NCI-H1694 treated with DMSO at 0.1 percent for 48 hours (cell line): ENCODE measurements at regions not wholly inside any gene's neighbourhood (a gene's known extent, or its start where the extent isn't known, plus 50 kb on each side); places are given as distances from the start of the nearest gene placed in this dataset.
"Not testable (repeated sequence)": the region's sequence is repeated elsewhere in the genome, so short reads cannot be mapped to it uniquely, and the experiment has no call there.

ENCODE experiments used
- DNase-seq: peaks from one replicate; lab custom pipeline; 2025; lab: John Stamatoyannopoulos, UW

DNA sequence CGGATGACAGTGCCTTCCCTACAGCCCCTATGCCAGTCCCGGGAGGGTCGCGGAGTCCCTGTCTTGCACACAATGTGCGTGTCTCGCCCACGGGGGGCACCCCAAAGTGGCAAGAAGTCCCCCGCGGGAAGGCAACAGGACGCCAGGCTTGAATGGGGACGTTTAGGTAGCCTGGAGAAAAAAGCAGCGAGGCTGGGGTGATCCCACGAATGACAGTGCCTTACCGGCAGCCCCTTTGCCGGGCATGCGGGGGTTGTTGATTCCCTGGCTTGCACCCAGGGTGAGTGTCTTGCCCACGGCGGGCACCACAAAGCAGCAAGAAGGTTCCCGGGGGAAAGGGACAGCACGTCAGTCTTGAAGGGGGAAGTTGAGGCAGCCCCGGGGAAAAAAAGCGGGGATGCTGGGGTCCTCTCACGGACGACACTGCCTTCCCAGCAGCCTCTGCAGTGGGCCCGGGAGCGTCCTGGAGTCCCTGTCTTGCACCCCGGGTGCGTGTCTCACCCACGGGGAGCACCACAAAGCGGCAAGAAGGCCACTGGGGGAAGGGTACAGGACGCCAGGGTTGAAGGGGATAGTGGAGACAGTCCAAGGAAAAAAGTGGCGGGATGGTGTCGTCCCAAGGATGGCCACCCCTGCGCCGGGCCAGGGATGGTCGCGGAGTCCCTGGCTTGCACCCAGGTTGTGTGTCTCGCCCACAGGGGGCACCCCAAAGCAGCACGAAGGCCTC is 156.8 kb upstream of the ALG10B start:
- DNase-seq = no peak

DNA sequence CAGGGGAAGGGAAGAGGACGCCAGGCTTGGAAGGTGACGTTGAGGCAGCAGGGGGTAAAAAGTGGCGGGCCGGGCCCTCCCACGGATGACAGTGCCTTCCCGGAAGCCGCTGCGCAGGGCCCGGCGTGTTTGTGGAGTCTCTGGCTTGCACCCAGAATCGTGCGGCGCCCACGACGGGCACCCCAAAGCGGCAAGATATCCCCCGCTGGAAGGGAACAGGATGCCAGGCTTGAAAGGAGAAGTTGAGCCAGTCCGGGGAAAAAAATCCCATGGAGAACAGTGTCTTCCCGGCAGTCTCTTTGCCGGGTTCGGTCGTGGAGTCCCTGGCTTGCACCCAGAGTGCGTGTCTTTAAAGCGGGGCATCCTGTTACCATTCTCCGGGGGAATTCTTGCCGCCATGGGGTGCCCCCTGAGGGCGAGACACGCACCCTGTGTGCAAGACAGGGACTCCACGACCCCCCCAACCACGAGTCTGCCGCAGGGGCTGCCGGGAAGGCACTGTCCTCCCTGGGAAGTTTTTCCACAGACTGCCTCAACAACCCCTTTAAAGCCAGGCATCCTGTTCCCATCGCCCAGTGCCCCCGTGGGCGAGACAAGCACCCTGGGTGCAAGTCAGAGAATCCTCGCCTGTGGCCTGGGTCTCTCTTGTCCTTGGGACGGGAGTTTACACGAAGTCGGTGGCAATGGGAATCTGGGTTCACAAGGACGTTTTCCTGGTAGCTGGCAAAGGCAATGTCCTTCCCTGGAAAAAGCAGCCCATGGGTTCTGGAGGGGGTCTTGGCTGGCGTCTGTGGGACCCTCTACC is 156.1 kb upstream of the ALG10B start:
- DNase-seq = no peak

DNA sequence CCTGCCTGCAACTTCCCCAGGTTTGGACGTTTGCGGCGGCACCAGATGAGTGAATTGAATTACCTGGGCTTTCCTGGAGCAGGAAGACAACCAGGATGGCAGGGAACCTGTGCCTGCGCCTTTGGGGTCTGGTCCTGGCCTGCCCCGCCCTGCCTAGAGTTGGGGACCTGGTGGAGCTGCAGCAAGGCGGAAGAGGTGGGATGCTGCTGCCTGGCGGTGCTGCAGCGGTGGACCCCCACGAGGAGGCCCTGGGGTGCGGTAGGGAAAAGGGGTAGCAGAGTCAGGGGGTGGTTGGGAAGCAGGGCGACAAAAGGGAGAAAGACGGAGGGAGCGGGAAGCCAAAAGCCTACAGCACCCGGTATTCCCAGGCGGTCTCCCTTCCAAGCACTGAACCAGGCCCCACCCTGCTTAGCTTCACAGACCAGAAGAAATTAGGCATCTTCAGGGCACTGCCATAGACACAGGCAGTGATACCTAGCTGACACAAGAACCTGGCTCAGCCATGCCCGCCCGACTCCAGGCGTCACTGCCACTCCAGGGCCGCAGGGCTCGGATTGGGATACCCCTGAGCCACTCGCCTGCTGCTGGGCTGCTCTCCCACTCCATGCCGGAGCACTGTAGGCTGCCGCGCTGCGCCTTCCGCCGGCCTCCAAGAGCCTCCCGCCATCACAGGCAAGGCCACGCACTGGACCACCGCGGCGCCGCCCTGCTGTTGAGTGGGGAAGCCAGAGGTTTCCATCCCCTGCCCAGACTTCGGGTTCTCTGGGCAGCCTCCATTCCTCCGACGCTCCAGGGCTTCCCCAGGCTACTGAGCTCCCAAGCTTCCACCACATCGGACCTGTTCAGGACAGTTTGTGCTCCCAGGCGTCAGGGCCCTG is 155.2 kb upstream of the ALG10B start:
- no peak for DNase-seq

DNA sequence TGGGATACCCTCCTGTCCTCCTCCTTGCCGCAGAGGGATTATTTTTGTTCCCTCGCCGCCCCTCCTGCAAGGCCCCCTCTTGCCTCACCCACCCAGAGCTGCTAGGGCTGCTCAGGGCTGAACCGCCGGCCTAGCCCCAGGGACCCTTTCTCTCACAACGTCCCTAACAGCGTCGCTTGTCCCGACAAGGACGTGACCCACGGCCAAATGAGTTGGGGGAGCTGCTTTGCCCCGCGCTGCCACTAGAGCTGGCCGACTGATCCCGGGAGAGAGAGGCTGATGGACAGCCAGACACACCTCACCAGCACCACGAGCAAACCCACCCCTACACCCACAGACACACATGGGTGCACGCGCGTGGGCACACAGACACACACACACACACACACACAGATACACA is 154.6 kb upstream of the ALG10B start:
- no peak for DNase-seq

DNA sequence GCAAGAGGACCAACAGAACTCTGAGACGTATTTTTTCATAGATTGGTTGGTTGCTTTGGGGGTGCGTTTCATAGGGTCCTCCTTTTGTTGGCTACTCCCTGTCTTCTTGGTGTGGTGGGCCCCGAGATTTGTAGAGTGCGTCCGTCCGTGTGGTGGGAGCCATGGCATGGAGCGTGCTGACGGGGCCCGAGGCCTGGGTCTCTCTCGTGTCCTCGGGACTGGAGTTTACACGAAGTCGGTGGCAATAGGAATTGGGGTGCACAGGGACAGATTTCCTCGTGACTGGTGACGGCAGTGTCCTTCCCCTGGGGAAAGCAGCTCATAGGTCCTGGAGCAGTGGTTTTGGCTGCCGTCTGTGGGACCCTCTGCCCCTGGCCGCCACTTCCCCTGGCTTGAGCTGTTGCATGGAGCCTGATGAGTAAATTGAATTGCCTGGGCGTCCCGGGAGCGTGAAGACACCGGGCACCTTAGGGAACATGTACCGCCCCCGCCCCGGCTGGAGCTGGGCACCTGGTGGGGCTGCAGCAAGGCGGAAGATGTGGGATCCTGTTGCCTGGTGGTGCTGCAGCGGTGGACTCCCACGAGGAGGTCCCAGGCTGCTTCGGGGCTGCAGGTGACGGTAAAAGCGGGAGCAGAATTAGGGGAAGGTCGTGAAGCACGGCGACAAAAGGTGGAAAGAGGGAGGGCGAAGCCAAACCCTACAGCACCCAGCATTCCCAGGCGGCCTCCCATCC is 153.7 kb upstream of the ALG10B start:
- no peak for DNase-seq

DNA sequence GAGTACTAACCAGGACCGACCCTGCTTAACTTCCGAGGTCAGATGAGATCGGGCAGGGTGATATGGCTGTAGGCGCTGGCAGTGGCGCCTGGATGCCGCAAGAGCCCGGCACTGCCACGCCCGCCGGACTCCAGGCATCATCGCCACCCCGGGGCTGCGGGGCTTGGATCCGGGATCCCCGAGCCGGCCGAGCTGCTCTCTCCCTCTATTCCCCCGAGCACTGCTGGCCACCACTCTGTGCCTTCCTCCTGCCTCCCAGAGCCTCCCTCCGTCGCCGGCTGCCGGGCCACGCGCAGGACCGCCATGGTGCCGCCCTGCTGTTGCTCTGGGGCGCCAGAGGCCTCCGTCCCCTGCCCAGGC is 153.2 kb upstream of the ALG10B start:
- no peak for DNase-seq

DNA sequence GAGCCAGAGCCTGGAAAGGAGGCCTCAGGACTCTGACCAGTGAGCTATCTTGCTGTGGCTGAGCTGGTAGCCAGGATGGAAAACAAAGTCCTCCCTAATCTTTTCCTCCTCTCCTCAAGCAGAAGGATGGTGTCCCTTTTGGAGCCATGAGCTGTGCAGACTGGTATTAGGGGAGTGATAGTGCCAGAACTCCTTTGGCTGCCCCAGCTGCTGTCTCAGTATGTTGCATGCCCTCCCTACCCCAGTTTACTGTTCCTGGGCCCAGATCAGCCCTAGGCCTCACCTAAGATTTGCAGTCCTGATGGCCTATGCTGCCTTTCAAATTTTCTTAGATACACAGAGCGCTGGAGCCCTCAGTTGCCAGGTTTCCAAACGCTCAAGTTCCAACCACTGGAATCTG is 150.3 kb upstream of the ALG10B start:
- DNase-seq = no peak

DNA sequence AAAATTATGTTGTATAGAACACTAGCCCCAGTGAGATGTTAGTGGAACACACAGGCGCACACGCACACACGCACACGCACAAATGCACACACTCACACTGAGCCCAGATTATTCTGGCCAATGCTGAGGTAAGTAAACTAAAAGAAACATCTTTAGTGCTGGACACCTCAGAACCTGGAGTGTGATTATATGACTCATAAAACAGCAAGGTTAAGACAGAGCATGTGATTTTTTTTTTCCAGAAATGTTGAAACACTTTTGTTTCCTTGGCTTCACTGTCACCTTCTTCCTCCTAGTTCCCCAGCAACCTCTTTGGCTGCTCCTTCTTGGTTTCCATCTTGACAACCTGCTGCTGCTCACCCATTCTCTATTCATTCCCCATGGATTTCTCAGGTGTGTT is 141.0 kb upstream of the ALG10B start:
- DNase-seq = no peak

DNA sequence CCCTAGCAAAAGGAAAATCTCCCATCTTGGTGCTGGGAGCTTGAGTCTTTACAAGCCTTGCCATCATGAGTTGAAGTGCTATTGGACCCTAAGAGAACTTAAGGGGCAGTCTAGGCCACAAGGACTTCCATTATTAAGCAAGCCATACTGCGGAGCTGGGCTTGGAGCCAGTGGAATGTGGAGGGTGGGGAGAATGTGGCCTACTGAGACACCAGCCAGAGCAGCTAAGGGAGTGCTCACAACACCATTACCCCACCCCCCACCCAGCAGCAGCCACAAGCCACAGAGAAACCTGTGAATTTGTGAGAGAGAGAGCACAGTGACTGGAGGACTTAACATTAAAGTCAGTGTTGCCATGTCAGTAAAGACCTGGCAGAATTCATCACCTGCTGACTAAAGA is 133.0 kb upstream of the ALG10B start:
- DNase-seq = not testable (repeated sequence)

DNA sequence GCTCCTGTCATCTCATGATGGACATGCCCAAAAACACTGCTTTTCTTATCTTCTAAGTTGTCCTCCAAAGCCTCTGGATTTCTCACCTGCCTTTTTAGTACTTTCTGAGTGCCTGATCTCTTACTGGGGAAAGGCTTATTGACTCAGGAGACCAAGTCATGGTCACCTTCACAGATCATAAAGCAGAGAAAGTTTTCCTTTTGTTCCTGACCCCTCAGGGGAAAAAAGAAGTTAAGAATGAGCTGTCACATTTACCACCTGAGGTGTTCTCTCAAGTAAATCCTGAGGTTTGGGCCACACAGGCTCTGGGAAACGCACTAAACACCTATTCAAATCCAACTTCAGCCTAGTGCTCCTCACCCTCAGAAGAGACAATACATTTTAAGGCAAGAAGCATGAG is 119.3 kb upstream of the ALG10B start:
- not testable (repeated sequence) for DNase-seq

DNA sequence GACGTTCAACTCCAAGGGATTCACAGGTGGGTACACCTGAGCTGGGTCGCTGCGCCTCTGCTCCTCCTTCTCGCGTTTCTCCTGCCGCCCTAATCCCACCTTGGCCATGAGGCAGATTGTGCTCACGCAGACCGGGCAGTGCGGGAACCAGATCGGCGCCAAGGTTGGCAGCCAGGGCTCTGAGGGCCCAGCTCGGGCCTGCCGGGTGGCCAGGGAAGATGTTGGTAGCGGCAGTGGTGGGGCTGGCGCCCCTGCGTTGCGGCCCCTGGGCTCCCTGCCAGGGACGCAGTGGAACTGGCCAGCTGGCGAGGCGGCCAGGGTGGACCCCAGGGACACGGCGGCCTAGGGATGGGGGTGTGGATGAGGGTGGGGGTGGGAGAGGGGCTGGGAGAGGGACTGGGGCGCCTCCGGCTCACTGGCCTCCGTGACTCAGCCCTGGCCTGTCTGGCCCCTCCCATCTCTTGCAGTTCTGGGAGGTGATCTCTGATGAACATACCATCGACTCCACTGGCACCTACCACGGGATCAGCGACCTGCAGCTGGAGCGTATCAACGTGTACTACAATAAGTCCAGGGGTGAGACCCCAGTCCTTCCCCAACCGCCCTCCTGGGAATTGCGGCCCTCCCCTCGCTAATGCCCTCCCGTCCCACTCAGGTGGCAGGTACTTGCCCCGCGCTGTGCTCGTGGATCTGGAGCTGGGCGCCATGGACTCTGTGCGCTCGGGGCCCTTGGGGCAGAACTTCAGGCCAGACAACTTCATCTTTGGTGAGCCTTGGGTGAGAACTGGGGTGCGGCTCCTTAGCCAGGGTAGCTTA is 114.9 kb upstream of the ALG10B start:
- no peak for DNase-seq

DNA sequence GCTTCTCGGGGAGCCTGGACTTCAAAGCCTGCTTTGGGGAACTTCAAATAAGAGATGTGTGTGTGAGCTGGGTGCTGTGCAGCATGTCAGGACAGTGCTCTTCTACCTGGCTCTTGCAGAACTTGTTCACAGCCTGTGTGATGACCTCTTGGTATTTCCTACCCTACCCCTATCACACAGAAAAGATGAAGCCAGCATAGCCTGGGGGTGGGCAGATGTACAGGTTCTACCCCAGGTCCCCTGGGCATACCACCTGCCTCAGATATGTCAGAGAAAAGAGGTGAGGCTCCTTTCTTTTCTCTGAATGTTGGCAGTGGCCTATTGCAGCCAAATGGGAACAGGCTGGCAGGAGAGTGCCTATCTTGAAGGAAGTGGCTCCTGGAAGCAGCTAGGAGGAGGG is 111.7 kb upstream of the ALG10B start:
- DNase-seq = no peak

DNA sequence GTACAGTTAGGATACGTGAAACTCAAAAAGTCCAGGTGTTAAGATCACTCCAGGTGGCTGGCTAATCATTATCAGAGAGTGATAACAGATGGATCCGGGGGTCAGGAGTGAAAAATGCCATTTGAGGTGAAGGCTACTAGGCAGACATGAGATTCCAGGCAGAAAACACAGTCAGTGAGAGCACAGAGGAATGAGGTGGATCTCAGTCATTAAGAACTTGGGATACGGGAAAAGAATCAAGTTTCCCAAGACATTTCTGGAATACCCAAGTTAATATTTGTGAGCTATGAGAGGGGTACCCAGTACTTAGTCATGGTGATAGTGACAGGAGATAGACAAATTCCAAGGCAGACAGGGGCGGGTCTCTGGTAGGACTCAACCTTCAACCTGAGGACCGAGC is 94.6 kb upstream of the ALG10B start:
- no peak for DNase-seq

DNA sequence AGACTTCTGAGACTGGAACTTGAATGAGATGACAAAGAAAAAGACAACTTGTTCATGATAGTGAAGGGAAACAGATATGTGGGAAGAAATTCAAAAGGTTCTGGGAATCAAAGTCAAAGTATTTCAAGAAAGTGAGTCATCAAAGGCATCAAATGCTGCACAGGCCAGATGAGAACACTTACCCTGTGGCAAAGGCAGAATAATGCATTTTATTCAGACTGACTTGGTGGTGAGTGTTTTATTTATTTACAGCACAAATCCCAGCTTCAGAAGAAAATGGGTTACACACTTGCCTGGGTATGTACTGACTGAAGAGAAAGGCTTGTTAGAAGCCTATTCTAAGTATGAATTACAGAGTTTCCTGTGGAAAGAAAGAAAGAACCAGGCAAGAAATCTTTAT is 78.2 kb upstream of the ALG10B start:
- DNase-seq = not testable (repeated sequence)

DNA sequence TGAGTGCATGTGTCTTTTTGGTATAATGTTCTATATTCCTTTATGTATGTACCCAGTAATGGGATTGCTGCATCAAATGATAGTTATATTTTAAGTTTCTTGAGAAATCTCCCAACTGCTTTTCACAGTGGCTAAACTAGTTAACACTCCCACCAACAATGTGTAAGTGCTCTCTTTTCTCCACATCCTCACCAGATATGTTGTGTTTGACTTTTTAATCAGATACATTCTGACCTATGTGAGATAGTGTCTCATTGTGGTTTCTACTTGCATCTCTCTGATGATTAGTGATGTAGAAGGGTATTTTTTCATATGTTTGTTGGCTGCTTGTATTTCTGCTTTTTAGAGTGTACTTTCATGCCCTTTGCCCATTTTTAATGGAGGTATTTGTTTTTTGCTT is 62.8 kb upstream of the ALG10B start:
- DNase-seq = no peak

DNA sequence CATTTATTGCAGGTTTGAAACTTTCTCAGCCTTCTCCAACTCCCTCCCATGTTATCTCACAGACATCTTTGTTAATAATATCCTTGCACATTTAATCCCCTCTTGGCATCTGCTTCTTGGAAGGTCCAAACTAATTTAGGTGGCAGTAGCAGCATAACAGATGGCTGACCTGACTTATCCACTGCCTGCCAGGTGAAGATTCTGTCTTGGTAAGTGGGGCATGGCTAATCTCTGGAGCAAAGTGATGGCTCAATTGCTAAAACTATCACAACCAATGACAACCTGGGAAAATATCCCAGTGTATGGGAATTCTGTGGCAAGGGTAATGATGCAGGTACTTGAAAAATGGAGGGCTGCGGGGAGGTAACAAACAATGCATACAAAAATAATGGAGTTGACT is 58.2 kb upstream of the ALG10B start:
- DNase-seq = no peak
